HFFc6 (cell line): ENCODE measurements at regions not wholly inside any gene's neighbourhood (a gene's known extent, or its start where the extent isn't known, plus 50 kb on each side); places are given as distances from the start of the nearest gene placed in this dataset.

Experiments used
- DNase-seq: peaks from one replicate; pipeline ENCODE4 v3.0.0-alpha.2; 2018
- H3K27ac Mint-ChIP-seq: 2 replicates; pipeline ENCODE4 v1.8.0; 2020; ENCODE audit warnings: mild to moderate bottlenecking, mixed read lengths
- H3K27me3 Mint-ChIP-seq: 2 replicates; pipeline ENCODE4 v1.8.0; 2021; ENCODE audit warnings: mild to moderate bottlenecking, moderate library complexity, mixed read lengths; ENCODE audit not compliant: insufficient read depth
- H3K36me3 Mint-ChIP-seq: 2 replicates; pipeline ENCODE4 v1.8.0; 2021; ENCODE audit warnings: low read depth, mixed read lengths
- H3K4me1 Mint-ChIP-seq: 2 replicates; pipeline ENCODE4 v1.8.0; 2020; ENCODE audit warnings: low read depth, mixed read lengths
- H3K4me3 Mint-ChIP-seq: 2 replicates; pipeline ENCODE4 v1.8.0; 2020; ENCODE audit warnings: mild to moderate bottlenecking, moderate library complexity, mixed read lengths
- H3K9me3 Mint-ChIP-seq: 2 replicates; pipeline ENCODE4 v1.8.0; 2020; ENCODE audit warnings: mild to moderate bottlenecking, mixed read lengths
- TF ChIP-seq, protein P1 (sequence below): fragments of 200-600 bp; sonication (generic); IDR thresholded peaks from 2 replicates; pipeline ENCODE4 v1.5.0; 2021; ENCODE audit warnings: antibody characterized with exemption, mild to moderate bottlenecking

DNA sequence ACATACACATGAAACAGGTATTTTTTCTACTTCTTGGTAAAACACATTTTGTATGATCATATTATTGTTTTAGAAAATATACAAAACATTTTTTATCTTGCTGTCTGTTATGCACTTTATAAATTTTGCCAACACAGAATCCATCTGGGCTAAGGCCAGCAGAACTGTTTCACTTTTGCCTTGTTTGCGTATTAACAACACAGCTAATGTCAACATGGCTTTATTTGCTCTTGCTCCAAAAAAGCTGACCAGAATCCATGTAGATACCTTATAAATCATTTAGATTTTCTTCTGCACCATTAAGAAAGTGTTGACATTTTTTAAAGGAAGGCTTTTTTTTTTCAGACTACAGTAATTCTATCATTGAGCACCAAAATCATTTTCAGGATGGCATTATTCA, 58.1 kb upstream of the PGR start:
- no peaks in the 10 kb centered on the region for H3K4me1 Mint-ChIP-seq
- no peak overlapping the region for H3K27ac Mint-ChIP-seq
- no peaks in the 10 kb centered on the region for H3K36me3 Mint-ChIP-seq
- no peaks in the 10 kb centered on the region for H3K27me3 Mint-ChIP-seq
- no peak for DNase-seq
- TF ChIP-seq, protein P1, sequence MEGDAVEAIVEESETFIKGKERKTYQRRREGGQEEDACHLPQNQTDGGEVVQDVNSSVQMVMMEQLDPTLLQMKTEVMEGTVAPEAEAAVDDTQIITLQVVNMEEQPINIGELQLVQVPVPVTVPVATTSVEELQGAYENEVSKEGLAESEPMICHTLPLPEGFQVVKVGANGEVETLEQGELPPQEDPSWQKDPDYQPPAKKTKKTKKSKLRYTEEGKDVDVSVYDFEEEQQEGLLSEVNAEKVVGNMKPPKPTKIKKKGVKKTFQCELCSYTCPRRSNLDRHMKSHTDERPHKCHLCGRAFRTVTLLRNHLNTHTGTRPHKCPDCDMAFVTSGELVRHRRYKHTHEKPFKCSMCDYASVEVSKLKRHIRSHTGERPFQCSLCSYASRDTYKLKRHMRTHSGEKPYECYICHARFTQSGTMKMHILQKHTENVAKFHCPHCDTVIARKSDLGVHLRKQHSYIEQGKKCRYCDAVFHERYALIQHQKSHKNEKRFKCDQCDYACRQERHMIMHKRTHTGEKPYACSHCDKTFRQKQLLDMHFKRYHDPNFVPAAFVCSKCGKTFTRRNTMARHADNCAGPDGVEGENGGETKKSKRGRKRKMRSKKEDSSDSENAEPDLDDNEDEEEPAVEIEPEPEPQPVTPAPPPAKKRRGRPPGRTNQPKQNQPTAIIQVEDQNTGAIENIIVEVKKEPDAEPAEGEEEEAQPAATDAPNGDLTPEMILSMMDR = no peak
- H3K9me3 Mint-ChIP-seq = peaks cover 33% of the 10 kb centered on the region
- no peak overlapping the region for H3K4me3 Mint-ChIP-seq

GRCh38 chr11:101185985-101186384, 56.4 kb upstream of the PGR start:
- Mint-ChIP-seq H3K27ac (no peak overlapping the region), H3K27me3 (no peaks in the 10 kb centered on the region), H3K9me3 (peaks cover 40% of the 10 kb centered on the region), H3K36me3 (no peaks in the 10 kb centered on the region), H3K4me1 (no peaks in the 10 kb centered on the region), H3K4me3 (no peak overlapping the region)
- DNase-seq = no peak
- TF ChIP-seq, protein P1 = no peak

- no peaks in the 10 kb centered on the region for H3K27me3 Mint-ChIP-seq
- H3K27ac Mint-ChIP-seq = no peak overlapping the region
- TF ChIP-seq, protein P1 = no peak
- no peak overlapping the region for H3K4me3 Mint-ChIP-seq
- no peaks in the 10 kb centered on the region for H3K4me1 Mint-ChIP-seq
- peaks cover 34% of the 10 kb centered on the region for H3K9me3 Mint-ChIP-seq
- DNase-seq = no peak
- no peaks in the 10 kb centered on the region for H3K36me3 Mint-ChIP-seq
Observed at GRCh38 chr11:101182467-101182866, 52.9 kb upstream of the PGR start.

DNA sequence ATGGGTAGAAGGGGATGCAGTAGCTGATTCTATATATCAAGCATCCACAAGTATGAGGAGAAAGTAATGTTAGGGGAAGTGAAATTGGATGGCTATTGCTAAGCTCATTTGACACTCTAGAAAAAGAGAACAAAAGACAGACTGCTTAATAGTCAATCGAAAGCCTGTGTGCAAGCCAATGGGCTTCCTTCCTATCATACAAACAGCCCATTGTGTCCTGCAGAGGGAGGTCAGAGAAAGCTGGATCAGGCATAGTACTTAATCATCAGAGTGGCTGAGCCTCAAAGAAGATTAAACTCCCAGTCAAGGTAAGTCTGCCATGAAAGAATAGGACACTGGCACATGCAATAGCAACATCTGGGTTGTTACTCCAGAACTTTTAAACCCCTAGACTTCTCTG, 50.9 kb upstream of the PGR start:
- Mint-ChIP-seq H3K27me3 (no peaks in the 10 kb centered on the region), H3K36me3 (no peaks in the 10 kb centered on the region), H3K4me1 (no peaks in the 10 kb centered on the region), H3K27ac (no peak overlapping the region), H3K4me3 (no peak overlapping the region), H3K9me3 (peaks cover 30% of the 10 kb centered on the region)
- DNase-seq = no peak
- TF ChIP-seq, protein P1 = no peak
